GM12874 (cell line): ENCODE measurements at regions not wholly inside any gene's neighbourhood (a gene's known extent, or its start where the extent isn't known, plus 50 kb on each side); places are given as distances from the start of the nearest gene placed in this dataset.
A peak's percentile ranks its signal among the peaks of the same experiment; 100 is the strongest.

Experiments
- TF ChIP-seq, protein P1 (sequence below): IDR thresholded peaks from 2 replicates; pipeline ENCODE4 v1.5.1; 2011; ENCODE audit warnings: low read depth, mild to moderate bottlenecking, control low read depth, low read length, moderate library complexity; ENCODE audit not compliant: insufficient read depth

DNA sequence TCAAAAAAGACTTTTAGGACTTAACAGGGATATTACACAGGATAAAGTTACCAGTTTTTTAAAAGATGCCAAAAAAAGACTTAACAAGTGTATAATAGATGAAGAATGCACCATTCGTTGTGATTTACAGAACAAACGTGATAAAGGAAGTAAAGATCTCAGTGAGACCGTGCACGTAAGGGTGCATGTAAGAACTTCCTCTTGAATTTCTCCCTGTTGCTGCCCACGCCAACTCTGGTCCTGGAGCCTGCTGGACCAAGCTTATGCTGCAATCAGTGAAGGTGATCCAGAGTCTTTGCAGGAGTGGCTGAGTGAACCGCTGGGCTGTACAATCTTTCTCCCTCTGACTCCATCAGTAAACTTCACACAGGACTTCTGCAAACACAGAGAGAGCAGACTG is 593.7 kb downstream of the TMEM121 start:
- TF ChIP-seq, protein P1, sequence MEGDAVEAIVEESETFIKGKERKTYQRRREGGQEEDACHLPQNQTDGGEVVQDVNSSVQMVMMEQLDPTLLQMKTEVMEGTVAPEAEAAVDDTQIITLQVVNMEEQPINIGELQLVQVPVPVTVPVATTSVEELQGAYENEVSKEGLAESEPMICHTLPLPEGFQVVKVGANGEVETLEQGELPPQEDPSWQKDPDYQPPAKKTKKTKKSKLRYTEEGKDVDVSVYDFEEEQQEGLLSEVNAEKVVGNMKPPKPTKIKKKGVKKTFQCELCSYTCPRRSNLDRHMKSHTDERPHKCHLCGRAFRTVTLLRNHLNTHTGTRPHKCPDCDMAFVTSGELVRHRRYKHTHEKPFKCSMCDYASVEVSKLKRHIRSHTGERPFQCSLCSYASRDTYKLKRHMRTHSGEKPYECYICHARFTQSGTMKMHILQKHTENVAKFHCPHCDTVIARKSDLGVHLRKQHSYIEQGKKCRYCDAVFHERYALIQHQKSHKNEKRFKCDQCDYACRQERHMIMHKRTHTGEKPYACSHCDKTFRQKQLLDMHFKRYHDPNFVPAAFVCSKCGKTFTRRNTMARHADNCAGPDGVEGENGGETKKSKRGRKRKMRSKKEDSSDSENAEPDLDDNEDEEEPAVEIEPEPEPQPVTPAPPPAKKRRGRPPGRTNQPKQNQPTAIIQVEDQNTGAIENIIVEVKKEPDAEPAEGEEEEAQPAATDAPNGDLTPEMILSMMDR = no peak

DNA sequence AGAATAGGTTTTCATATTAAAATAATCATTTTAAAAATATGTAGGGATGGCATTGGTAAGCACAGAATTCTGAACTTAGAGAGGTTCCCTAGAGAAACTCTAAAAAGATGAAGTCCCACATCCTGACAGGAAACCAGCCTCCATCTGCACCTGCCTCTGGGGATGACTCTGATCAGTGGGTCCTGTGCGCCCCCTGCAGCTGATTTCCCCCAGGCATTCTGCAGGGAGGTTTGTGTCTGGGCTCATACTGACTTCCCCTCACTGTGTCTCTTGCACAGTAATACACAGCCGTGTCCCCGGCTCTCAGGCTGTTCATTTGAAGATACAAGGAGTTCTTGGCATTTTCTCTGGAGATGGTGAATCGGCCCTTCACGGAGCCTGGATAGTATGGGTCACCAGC is 602.9 kb downstream of the TMEM121 start:
- TF ChIP-seq, protein P1 = no peak

GRCh38 chr14:106134886-106135285 is 608.5 kb downstream of the TMEM121 start:
- TF ChIP-seq, protein P1 = no peak

DNA sequence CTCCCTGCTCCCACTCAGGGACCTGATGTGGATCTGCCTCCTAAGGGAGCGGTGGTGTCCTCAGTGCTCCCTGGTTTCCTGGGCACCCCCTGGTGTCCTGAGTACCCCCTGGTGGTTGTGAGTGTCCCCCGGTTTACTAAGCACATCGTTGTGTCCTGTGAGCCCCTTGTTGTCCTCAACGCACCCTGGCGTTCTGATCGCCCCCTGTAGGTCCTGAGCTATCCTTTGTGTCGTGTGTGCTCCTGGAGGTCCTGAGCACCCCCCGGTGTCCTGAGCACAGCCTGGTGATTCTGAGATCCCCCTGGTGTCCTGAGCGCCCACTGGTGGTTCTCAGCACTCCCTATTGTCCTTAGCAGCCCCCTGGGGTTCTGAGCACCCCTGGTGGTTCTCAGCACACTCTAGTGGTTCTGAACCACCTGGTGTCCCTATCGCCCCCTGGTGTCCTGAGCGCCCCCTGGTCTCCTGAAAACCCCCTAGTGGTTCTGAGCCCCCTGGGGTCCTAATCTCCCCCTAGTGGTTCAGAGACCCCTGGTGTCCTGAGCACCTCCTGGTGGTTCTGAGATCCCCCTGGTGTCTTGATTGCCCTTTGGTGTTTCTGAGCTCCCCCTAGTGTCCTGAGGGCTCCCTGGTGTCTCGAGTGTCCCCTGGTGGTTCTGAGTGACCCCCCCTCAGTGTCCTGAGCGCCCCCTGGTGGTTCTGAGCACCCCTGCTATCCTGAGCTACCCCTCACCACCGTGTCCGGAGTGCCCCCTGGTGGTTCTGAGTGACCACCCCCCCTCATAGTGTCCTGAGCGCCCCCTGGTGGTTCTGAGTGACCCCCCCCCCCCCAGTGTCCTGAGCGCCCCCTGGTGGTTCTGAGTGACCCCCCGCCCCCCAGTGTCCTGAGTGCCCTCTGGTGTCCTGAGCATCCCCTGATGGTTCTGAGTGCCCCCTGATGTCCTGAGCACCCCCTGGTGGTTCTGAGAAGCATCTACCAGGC is 615.1 kb downstream of the TMEM121 start:
- TF ChIP-seq, protein P1 = peak; percentile 59

GRCh38 chr14:106153362-106153955 is 627.1 kb downstream of the TMEM121 start:
- TF ChIP-seq, protein P1 = peak; percentile 83

DNA sequence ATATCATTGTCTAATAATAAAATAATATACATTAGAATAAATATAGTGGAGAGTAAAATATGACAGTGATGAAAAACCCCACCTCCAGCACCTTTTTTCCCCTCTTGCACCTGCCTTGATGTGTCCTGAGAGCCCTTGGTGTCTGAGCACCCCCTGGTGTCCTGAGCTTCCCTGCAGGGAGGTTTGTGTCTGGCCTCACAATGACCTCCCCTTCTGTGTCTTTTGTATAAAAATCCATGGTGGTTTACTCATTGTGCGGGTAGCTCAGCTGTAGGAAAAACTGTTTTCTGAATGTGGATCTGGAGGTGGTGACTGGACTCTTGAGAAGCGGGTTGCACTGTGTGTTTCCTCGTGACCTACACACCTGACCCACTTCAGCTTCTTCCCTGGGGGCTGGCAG is 636.9 kb downstream of the TMEM121 start:
- TF ChIP-seq, protein P1 = no peak

- TF ChIP-seq, protein P1 = no peak
Observed at GRCh38 chr14:106166232-106166631, 639.8 kb downstream of the TMEM121 start.
